ENCODE measurements at regions not wholly inside any gene's neighbourhood (a gene's known extent, or its start where the extent isn't known, plus 50 kb on each side); places are given as distances from the start of the nearest gene placed in this dataset.

- TF ChIP-seq, protein P1, sequence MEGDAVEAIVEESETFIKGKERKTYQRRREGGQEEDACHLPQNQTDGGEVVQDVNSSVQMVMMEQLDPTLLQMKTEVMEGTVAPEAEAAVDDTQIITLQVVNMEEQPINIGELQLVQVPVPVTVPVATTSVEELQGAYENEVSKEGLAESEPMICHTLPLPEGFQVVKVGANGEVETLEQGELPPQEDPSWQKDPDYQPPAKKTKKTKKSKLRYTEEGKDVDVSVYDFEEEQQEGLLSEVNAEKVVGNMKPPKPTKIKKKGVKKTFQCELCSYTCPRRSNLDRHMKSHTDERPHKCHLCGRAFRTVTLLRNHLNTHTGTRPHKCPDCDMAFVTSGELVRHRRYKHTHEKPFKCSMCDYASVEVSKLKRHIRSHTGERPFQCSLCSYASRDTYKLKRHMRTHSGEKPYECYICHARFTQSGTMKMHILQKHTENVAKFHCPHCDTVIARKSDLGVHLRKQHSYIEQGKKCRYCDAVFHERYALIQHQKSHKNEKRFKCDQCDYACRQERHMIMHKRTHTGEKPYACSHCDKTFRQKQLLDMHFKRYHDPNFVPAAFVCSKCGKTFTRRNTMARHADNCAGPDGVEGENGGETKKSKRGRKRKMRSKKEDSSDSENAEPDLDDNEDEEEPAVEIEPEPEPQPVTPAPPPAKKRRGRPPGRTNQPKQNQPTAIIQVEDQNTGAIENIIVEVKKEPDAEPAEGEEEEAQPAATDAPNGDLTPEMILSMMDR (IDR thresholded peaks at IDR 0.05) = no peak
- TF ChIP-seq EZH2 (IDR thresholded peaks at IDR 0.05) = no peak
- TF ChIP-seq EZH2phosphoT487 (IDR thresholded peaks at IDR 0.05) = no peak
These were observed 1014.9 kb upstream of the COX7C start for GRCh38 chr5:85602843-85603242.

Data from neural progenitor cell (in vitro differentiated cells).